ENCODE measurements at regions not wholly inside any gene's neighbourhood (a gene's known extent, or its start where the extent isn't known, plus 50 kb on each side); places are given as distances from the start of the nearest gene placed in this dataset.
A peak's percentile ranks its signal among the peaks of the same experiment; 100 is the strongest.
"Not testable (repeated sequence)": the region's sequence is repeated elsewhere in the genome, so short reads cannot be mapped to it uniquely, and the experiment has no call there.

DNA sequence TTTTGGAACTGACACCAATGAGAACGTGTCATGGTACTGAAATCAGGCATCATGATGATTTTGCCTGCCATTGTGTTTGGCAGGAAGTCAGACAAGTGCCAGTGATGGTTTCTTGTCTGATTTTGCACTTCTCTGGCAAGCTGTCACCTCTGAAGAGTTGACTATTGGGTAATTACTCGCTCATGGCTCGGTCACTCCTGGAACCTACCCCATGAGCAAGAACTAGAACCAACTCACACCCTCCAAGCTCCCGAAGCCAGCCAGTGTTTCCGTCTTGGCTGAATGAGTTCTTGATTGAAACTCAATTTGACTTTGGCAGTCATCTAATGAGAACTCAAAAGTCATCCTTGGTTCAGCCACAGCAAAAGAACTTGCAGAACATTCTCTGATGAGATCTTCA, 73.9 kb downstream of the CDRT15L2 start:
- H3K27ac ChIP-seq; H3K4me3 ChIP-seq; H3K36me3 ChIP-seq (ENCODE audit: low read depth); H3K4me1 ChIP-seq (replicated peaks; ENCODE audit: insufficient read depth); H3K9me2 ChIP-seq (ENCODE audit: insufficient read depth); intact Hi-C loops (cut with micrococcal nuclease; ENCODE audit: unreplicated experiment); H4K20me1 ChIP-seq (ENCODE audit: insufficient read depth); BruUV-seq (replicated peaks); H3F3A ChIP-seq (ENCODE audit: insufficient read depth, low read depth); H2AFZ ChIP-seq; H3K4me2 ChIP-seq; H3K27me3 ChIP-seq (ENCODE audit: insufficient read depth, low read depth); POLR2A ChIA-PET (ENCODE audit: unreplicated experiment); CTCF ChIA-PET; H3K79me2 ChIP-seq (ENCODE audit: low read depth); DNase-seq; H3K9me3 ChIP-seq (ENCODE audit: insufficient read depth, low read depth): not testable (repeated sequence)

- H4K20me1 ChIP-seq (ENCODE audit: insufficient read depth); H3F3A ChIP-seq (ENCODE audit: insufficient read depth, low read depth); H3K4me3 ChIP-seq; H3K36me3 ChIP-seq (ENCODE audit: low read depth); H3K9me2 ChIP-seq (ENCODE audit: insufficient read depth); H2AFZ ChIP-seq; H3K9me3 ChIP-seq (ENCODE audit: insufficient read depth, low read depth); H3K27ac ChIP-seq; DNase-seq; CTCF ChIA-PET; intact Hi-C loops (cut with micrococcal nuclease; ENCODE audit: unreplicated experiment); H3K4me1 ChIP-seq (replicated peaks; ENCODE audit: insufficient read depth); BruUV-seq (replicated peaks); H3K79me2 ChIP-seq (ENCODE audit: low read depth); POLR2A ChIA-PET (ENCODE audit: unreplicated experiment); H3K4me2 ChIP-seq; H3K27me3 ChIP-seq (ENCODE audit: insufficient read depth, low read depth): not testable (repeated sequence)
Measured at GRCh38 chr17:20654114-20654513, 74.6 kb downstream of the CDRT15L2 start.

DNA sequence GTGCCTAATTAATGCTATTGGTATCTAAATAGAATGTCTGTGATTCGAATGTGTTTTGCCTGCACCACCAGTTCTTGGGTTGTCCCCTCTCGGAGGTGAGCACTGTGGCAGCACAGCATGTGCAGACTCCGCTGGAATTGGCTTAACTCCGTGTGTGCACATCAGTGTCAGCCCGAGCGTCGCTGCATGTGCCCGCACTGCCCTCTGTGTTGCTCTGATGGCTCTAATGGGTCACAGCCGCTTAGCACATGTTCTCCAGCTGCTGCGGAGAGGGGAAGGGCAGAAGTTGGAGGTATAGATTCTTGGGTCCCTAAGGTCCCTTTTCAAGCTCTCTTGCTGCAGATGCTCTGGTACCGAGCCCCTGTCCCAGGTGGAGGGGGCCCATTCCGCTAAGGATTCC, 75.1 kb downstream of the CDRT15L2 start:
- H3K9me2 ChIP-seq (ENCODE audit: insufficient read depth); H3K9me3 ChIP-seq (ENCODE audit: insufficient read depth, low read depth); POLR2A ChIA-PET (ENCODE audit: unreplicated experiment); H3K27ac ChIP-seq; H3K4me1 ChIP-seq (replicated peaks; ENCODE audit: insufficient read depth); DNase-seq; H3F3A ChIP-seq (ENCODE audit: insufficient read depth, low read depth); H2AFZ ChIP-seq; H4K20me1 ChIP-seq (ENCODE audit: insufficient read depth); H3K4me2 ChIP-seq; H3K36me3 ChIP-seq (ENCODE audit: low read depth); intact Hi-C loops (cut with micrococcal nuclease; ENCODE audit: unreplicated experiment); CTCF ChIA-PET; H3K4me3 ChIP-seq; BruUV-seq (replicated peaks); H3K27me3 ChIP-seq (ENCODE audit: insufficient read depth, low read depth); H3K79me2 ChIP-seq (ENCODE audit: low read depth): not testable (repeated sequence)

DNA sequence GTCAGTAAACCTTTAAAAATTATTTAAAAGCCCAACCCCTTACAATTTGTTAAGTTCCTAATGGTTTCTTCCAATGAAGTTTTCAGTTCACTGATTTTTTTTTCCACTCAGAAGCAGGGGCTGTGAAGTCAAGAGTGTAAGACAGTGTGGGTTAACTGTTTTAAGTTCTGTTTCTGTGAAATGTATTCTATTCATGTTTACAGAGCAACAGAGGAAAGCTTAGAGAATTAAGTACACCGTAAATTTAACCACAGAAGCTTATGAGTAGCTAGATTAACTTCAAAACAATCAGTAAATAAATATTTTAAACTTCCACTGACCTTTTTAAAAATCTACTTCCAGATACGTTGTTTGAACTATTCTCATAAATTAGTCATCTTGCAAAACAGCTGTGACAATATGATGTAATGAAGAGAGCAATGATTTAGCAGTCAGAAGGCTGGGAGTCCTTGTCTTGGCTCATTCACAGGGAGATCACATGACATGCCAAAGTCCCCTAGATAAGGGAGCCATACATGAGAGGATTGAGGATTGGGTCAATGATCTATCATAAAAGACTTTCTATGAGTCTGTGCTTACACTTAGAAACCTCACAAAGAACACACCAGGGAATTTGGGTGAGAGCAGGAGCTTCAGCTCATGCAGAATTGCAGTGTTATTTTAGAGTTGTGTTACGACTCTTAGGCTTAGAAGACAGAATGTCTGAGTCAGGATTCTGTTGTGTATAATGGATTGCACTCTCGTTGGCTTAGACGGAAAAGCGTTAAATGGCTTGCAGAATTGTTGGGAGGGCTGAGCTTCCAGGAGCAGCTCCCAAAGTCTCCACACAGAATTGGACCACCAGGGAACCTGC, 85.8 kb downstream of the CDRT15L2 start:
- BruUV-seq (replicated peaks); H3F3A ChIP-seq (ENCODE audit: insufficient read depth, low read depth); CTCF ChIA-PET; H2AFZ ChIP-seq; H3K9me3 ChIP-seq (ENCODE audit: insufficient read depth, low read depth); intact Hi-C loops (cut with micrococcal nuclease; ENCODE audit: unreplicated experiment); H4K20me1 ChIP-seq (ENCODE audit: insufficient read depth); H3K36me3 ChIP-seq (ENCODE audit: low read depth); H3K79me2 ChIP-seq (ENCODE audit: low read depth); POLR2A ChIA-PET (ENCODE audit: unreplicated experiment); H3K4me3 ChIP-seq; H3K27me3 ChIP-seq (ENCODE audit: insufficient read depth, low read depth); H3K9me2 ChIP-seq (ENCODE audit: insufficient read depth): not testable (repeated sequence)
- DNase-seq: peak in 1 of 2 experiments; percentile 56
- Histone ChIP-seq H3K4me2 (peak overlapping the region; percentile 50; the same call in 1 of the 2 replicates), H3K4me1 (replicated peaks; ENCODE audit: insufficient read depth) (peaks cover 15% of the 10 kb centered on the region), H3K27ac (peak overlapping the region; percentile 65)

- BruUV-seq (replicated peaks); H4K20me1 ChIP-seq (ENCODE audit: insufficient read depth); H3F3A ChIP-seq (ENCODE audit: insufficient read depth, low read depth); CTCF ChIA-PET; H3K4me2 ChIP-seq; H3K27me3 ChIP-seq (ENCODE audit: insufficient read depth, low read depth); POLR2A ChIA-PET (ENCODE audit: unreplicated experiment); H3K79me2 ChIP-seq (ENCODE audit: low read depth); H3K27ac ChIP-seq; H3K36me3 ChIP-seq (ENCODE audit: low read depth); intact Hi-C loops (cut with micrococcal nuclease; ENCODE audit: unreplicated experiment); H2AFZ ChIP-seq; H3K9me2 ChIP-seq (ENCODE audit: insufficient read depth); H3K9me3 ChIP-seq (ENCODE audit: insufficient read depth, low read depth); H3K4me3 ChIP-seq: not testable (repeated sequence)
- peaks cover 15% of the 10 kb centered on the region for H3K4me1 ChIP-seq (replicated peaks; ENCODE audit: insufficient read depth)
- peak in 1 of 2 experiments; percentile 34 for DNase-seq
Measured at GRCh38 chr17:20666689-20667088, 87.2 kb downstream of the CDRT15L2 start.

- H3K79me2 ChIP-seq (ENCODE audit: low read depth); BruUV-seq (replicated peaks); H3K27ac ChIP-seq; H3K27me3 ChIP-seq (ENCODE audit: insufficient read depth, low read depth); H3K9me3 ChIP-seq (ENCODE audit: insufficient read depth, low read depth); CTCF ChIA-PET; intact Hi-C loops (cut with micrococcal nuclease; ENCODE audit: unreplicated experiment); H3F3A ChIP-seq (ENCODE audit: insufficient read depth, low read depth); H4K20me1 ChIP-seq (ENCODE audit: insufficient read depth); H3K4me3 ChIP-seq; H2AFZ ChIP-seq; DNase-seq; H3K36me3 ChIP-seq (ENCODE audit: low read depth); H3K4me2 ChIP-seq; H3K9me2 ChIP-seq (ENCODE audit: insufficient read depth); POLR2A ChIA-PET (ENCODE audit: unreplicated experiment): not testable (repeated sequence)
- peaks cover 15% of the 10 kb centered on the region for H3K4me1 ChIP-seq (replicated peaks; ENCODE audit: insufficient read depth)
Measured at GRCh38 chr17:20667712-20668111, 88.2 kb downstream of the CDRT15L2 start.

DNA sequence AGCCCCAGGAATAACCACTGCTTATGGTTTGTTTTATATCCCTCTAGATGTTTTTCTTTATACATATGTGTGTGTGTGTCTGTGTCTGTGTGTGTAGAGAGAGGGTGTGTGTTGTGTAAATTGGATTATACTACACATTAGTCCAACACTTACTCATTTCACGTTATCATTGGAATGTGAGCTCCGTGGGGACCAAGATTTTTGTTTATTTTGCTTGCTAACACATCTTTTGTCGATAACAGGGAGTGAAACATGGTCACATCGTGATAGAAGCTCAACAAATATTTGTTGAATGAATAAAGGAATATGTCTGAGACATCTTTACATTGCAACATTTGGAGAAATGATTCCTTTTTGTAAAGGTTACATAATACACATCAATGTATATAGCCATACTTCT, 88.8 kb downstream of the CDRT15L2 start:
- H3K27ac ChIP-seq; POLR2A ChIA-PET (ENCODE audit: unreplicated experiment); H3K36me3 ChIP-seq (ENCODE audit: low read depth); H3K9me3 ChIP-seq (ENCODE audit: insufficient read depth, low read depth); H3F3A ChIP-seq (ENCODE audit: insufficient read depth, low read depth); H3K9me2 ChIP-seq (ENCODE audit: insufficient read depth); BruUV-seq (replicated peaks); H3K27me3 ChIP-seq (ENCODE audit: insufficient read depth, low read depth); intact Hi-C loops (cut with micrococcal nuclease; ENCODE audit: unreplicated experiment); H4K20me1 ChIP-seq (ENCODE audit: insufficient read depth); CTCF ChIA-PET; H3K4me2 ChIP-seq; H2AFZ ChIP-seq; H3K4me3 ChIP-seq; H3K79me2 ChIP-seq (ENCODE audit: low read depth): not testable (repeated sequence)
- peak in 1 of 2 experiments; percentile 46 for DNase-seq
- H3K4me1 ChIP-seq (replicated peaks; ENCODE audit: insufficient read depth): peaks cover 15% of the 10 kb centered on the region
